Activated CD8-positive, alpha-beta T cell treated with anti-CD3 and anti-CD28 coated beads, Interleukin-2, amount 10 ng/mL, durations not matched to agents 7 days and 5 days (primary cell): ENCODE measurements at regions not wholly inside any gene's neighbourhood (a gene's known extent, or its start where the extent isn't known, plus 50 kb on each side); places are given as distances from the start of the nearest gene placed in this dataset.

ENCODE experiments used
- ATAC-seq: fragments of 150-1000 bp; cut with Tn5 transposase; one replicate; pipeline ENCODE4 v1.10.0; 2021; ENCODE audit warnings: moderate library complexity
- CTCF ChIA-PET: fragments of 350-600 bp; sonication (Branson Sonifier 250); formaldehyde crosslinking; loops from one replicate; lab custom pipeline; 2021; ENCODE audit warnings: antibody characterized with exemption; lab: Charles Lee
- POLR2A ChIA-PET: fragments of 350-600 bp; sonication (Branson Sonifier 250); formaldehyde crosslinking; loops from one replicate; lab custom pipeline; 2021; ENCODE audit warnings: antibody characterized with exemption; lab: Charles Lee
- DNase-seq: peaks from one replicate; pipeline ENCODE4 v3.0.0-alpha.2; 2020
- H3K27ac Mint-ChIP-seq: one replicate; pipeline ENCODE4 v1.8.0; 2021; ENCODE audit warnings: mild to moderate bottlenecking, mixed read lengths
- H3K27me3 Mint-ChIP-seq: one replicate; pipeline ENCODE4 v1.8.0; 2021; ENCODE audit warnings: low read depth, mixed read lengths
- H3K36me3 Mint-ChIP-seq: one replicate; pipeline ENCODE4 v1.8.0; 2021; ENCODE audit warnings: low read depth, mixed read lengths
- H3K4me1 Mint-ChIP-seq: one replicate; pipeline ENCODE4 v1.8.0; 2021; ENCODE audit warnings: low read depth, mixed read lengths
- H3K4me3 Mint-ChIP-seq: one replicate; pipeline ENCODE4 v1.8.0; 2021; ENCODE audit warnings: mild to moderate bottlenecking, mixed read lengths
- H3K9me3 Mint-ChIP-seq: one replicate; pipeline ENCODE4 v1.8.0; 2022; ENCODE audit warnings: mixed read lengths; ENCODE audit not compliant: insufficient read depth

- DNase-seq = no peak
These were observed 121.8 kb upstream of the AJAP1 start for GRCh38 chr1:4532656-4533055.

GRCh38 chr1:4546911-4547310, 107.5 kb upstream of the AJAP1 start:
- Mint-ChIP-seq H3K27me3 (no peaks in the 10 kb centered on the region), H3K4me1 (no peaks in the 10 kb centered on the region), H3K27ac (no peak overlapping the region), H3K36me3 (no peaks in the 10 kb centered on the region), H3K9me3 (no peaks in the 10 kb centered on the region), H3K4me3 (no peak overlapping the region)
- DNase-seq (no peak), ATAC-seq (no peak)
- ChIA-PET CTCF (no interaction called here), POLR2A (no interaction called here)

More at GRCh38 chr1:4532656-4533055, 121.8 kb upstream of the AJAP1 start:
- H3K27ac Mint-ChIP-seq = no peak overlapping the region
- no peak overlapping the region for H3K4me3 Mint-ChIP-seq
- H3K9me3 Mint-ChIP-seq = no peaks in the 10 kb centered on the region
- H3K36me3 Mint-ChIP-seq = no peaks in the 10 kb centered on the region
- no peaks in the 10 kb centered on the region for H3K4me1 Mint-ChIP-seq
- no peaks in the 10 kb centered on the region for H3K27me3 Mint-ChIP-seq
- ChIA-PET POLR2A (no interaction called here), CTCF (no interaction called here)
- ATAC-seq = no peak

GRCh38 chr1:4549930-4550329, 104.5 kb upstream of the AJAP1 start:
- Mint-ChIP-seq H3K36me3 (no peaks in the 10 kb centered on the region), H3K27me3 (no peaks in the 10 kb centered on the region), H3K9me3 (no peaks in the 10 kb centered on the region), H3K4me1 (no peaks in the 10 kb centered on the region), H3K27ac (no peak overlapping the region), H3K4me3 (no peak overlapping the region)
- CTCF ChIA-PET = no interaction called here
- POLR2A ChIA-PET = no interaction called here
- ATAC-seq = no peak
- DNase-seq = no peak

GRCh38 chr1:4550941-4551340, 103.5 kb upstream of the AJAP1 start:
- H3K36me3 Mint-ChIP-seq = no peaks in the 10 kb centered on the region
- POLR2A ChIA-PET = no interaction called here
- ATAC-seq = no peak
- CTCF ChIA-PET = no interaction called here
- H3K9me3 Mint-ChIP-seq = no peaks in the 10 kb centered on the region
- H3K4me3 Mint-ChIP-seq = no peak overlapping the region
- H3K27me3 Mint-ChIP-seq = no peaks in the 10 kb centered on the region
- H3K4me1 Mint-ChIP-seq = no peaks in the 10 kb centered on the region
- no peak for DNase-seq
- H3K27ac Mint-ChIP-seq = no peak overlapping the region

GRCh38 chr1:4551706-4552105, 102.7 kb upstream of the AJAP1 start:
- Mint-ChIP-seq H3K4me3 (no peak overlapping the region), H3K36me3 (no peaks in the 10 kb centered on the region), H3K27me3 (no peaks in the 10 kb centered on the region), H3K4me1 (no peaks in the 10 kb centered on the region), H3K9me3 (no peaks in the 10 kb centered on the region), H3K27ac (no peak overlapping the region)
- CTCF ChIA-PET = no interaction called here
- DNase-seq (no peak), ATAC-seq (no peak)
- POLR2A ChIA-PET = no interaction called here

- ATAC-seq = no peak
- no peak overlapping the region for H3K4me3 Mint-ChIP-seq
- no peaks in the 10 kb centered on the region for H3K27me3 Mint-ChIP-seq
- no peaks in the 10 kb centered on the region for H3K4me1 Mint-ChIP-seq
- POLR2A ChIA-PET = no interaction called here
- H3K9me3 Mint-ChIP-seq = no peaks in the 10 kb centered on the region
- no peaks in the 10 kb centered on the region for H3K36me3 Mint-ChIP-seq
- DNase-seq = no peak
- H3K27ac Mint-ChIP-seq = no peak overlapping the region
- CTCF ChIA-PET = no interaction called here
These were observed 100.6 kb upstream of the AJAP1 start for GRCh38 chr1:4553761-4554160.

- ChIA-PET POLR2A (no interaction called here), CTCF (no interaction called here)
- Mint-ChIP-seq H3K4me1 (no peaks in the 10 kb centered on the region), H3K27me3 (no peaks in the 10 kb centered on the region), H3K36me3 (no peaks in the 10 kb centered on the region), H3K9me3 (no peaks in the 10 kb centered on the region), H3K4me3 (no peak overlapping the region), H3K27ac (no peak overlapping the region)
- DNase-seq (no peak), ATAC-seq (no peak)
These were observed 100.0 kb upstream of the AJAP1 start for GRCh38 chr1:4554271-4554865.

- H3K36me3 Mint-ChIP-seq = no peaks in the 10 kb centered on the region
- DNase-seq = no peak
- CTCF ChIA-PET = no interaction called here
- no peaks in the 10 kb centered on the region for H3K9me3 Mint-ChIP-seq
- no peak overlapping the region for H3K4me3 Mint-ChIP-seq
- no peak for ATAC-seq
- H3K27me3 Mint-ChIP-seq = no peaks in the 10 kb centered on the region
- POLR2A ChIA-PET = no interaction called here
- no peaks in the 10 kb centered on the region for H3K4me1 Mint-ChIP-seq
- no peak overlapping the region for H3K27ac Mint-ChIP-seq
These were observed 96.5 kb upstream of the AJAP1 start for GRCh38 chr1:4557949-4558348.

- Mint-ChIP-seq H3K4me1 (no peaks in the 10 kb centered on the region), H3K27ac (no peak overlapping the region), H3K4me3 (no peak overlapping the region), H3K9me3 (no peaks in the 10 kb centered on the region), H3K36me3 (no peaks in the 10 kb centered on the region), H3K27me3 (no peaks in the 10 kb centered on the region)
- ATAC-seq (no peak), DNase-seq (no peak)
- ChIA-PET POLR2A (no interaction called here), CTCF (no interaction called here)
These were observed 93.2 kb upstream of the AJAP1 start for GRCh38 chr1:4561205-4561604.

- Mint-ChIP-seq H3K4me1 (no peaks in the 10 kb centered on the region), H3K27ac (no peak overlapping the region), H3K9me3 (no peaks in the 10 kb centered on the region), H3K4me3 (no peak overlapping the region), H3K27me3 (no peaks in the 10 kb centered on the region), H3K36me3 (no peaks in the 10 kb centered on the region)
- ChIA-PET CTCF (no interaction called here), POLR2A (no interaction called here)
- DNase-seq (no peak), ATAC-seq (no peak)
These were observed 92.1 kb upstream of the AJAP1 start for GRCh38 chr1:4562321-4562720.

GRCh38 chr1:4563586-4563985, 90.8 kb upstream of the AJAP1 start:
- DNase-seq (no peak), ATAC-seq (no peak)
- Mint-ChIP-seq H3K27ac (no peak overlapping the region), H3K9me3 (no peaks in the 10 kb centered on the region), H3K27me3 (no peaks in the 10 kb centered on the region), H3K4me1 (no peaks in the 10 kb centered on the region), H3K36me3 (no peaks in the 10 kb centered on the region), H3K4me3 (no peak overlapping the region)
- ChIA-PET CTCF (no interaction called here), POLR2A (no interaction called here)

GRCh38 chr1:4564051-4564450, 90.4 kb upstream of the AJAP1 start:
- Mint-ChIP-seq H3K4me3 (no peak overlapping the region), H3K27me3 (no peaks in the 10 kb centered on the region), H3K9me3 (no peaks in the 10 kb centered on the region), H3K4me1 (no peaks in the 10 kb centered on the region), H3K27ac (no peak overlapping the region), H3K36me3 (no peaks in the 10 kb centered on the region)
- CTCF ChIA-PET = no interaction called here
- no peak for DNase-seq
- POLR2A ChIA-PET = no interaction called here
- no peak for ATAC-seq

- H3K9me3 Mint-ChIP-seq = no peaks in the 10 kb centered on the region
- no peaks in the 10 kb centered on the region for H3K36me3 Mint-ChIP-seq
- H3K27ac Mint-ChIP-seq = no peak overlapping the region
- CTCF ChIA-PET = no interaction called here
- no peak overlapping the region for H3K4me3 Mint-ChIP-seq
- ATAC-seq = no peak
- H3K4me1 Mint-ChIP-seq = no peaks in the 10 kb centered on the region
- DNase-seq = no peak
- H3K27me3 Mint-ChIP-seq = no peaks in the 10 kb centered on the region
- POLR2A ChIA-PET = no interaction called here
These were observed 89.2 kb upstream of the AJAP1 start for GRCh38 chr1:4565166-4565565.
